ENCODE measurements at regions not wholly inside any gene's neighbourhood (a gene's known extent, or its start where the extent isn't known, plus 50 kb on each side); places are given as distances from the start of the nearest gene placed in this dataset.

DNA sequence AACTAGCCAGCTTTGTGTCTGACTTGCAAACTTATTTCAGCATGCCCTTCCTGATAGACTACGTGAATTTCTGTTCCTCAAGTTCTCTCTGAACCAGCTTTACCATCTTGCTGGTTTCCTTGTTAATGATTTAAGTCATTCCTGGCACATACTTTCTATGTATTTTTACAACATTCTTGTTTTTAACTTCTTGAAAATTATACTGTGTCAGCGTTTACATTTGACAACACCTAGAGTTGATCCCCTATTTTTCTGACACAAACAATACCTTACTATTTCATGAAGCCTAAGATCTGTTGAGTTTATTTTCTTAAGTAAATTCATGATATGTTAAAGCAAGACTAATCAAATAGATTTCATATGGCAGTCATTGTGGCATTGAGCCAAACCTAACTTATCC is 686.3 kb downstream of the XPNPEP1 start:
- TF ChIP-seq, protein P1, sequence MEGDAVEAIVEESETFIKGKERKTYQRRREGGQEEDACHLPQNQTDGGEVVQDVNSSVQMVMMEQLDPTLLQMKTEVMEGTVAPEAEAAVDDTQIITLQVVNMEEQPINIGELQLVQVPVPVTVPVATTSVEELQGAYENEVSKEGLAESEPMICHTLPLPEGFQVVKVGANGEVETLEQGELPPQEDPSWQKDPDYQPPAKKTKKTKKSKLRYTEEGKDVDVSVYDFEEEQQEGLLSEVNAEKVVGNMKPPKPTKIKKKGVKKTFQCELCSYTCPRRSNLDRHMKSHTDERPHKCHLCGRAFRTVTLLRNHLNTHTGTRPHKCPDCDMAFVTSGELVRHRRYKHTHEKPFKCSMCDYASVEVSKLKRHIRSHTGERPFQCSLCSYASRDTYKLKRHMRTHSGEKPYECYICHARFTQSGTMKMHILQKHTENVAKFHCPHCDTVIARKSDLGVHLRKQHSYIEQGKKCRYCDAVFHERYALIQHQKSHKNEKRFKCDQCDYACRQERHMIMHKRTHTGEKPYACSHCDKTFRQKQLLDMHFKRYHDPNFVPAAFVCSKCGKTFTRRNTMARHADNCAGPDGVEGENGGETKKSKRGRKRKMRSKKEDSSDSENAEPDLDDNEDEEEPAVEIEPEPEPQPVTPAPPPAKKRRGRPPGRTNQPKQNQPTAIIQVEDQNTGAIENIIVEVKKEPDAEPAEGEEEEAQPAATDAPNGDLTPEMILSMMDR (conservative IDR thresholded peaks at IDR 0.05 in 1 of 2, IDR thresholded peaks at IDR 0.05 in 1 of 2; ENCODE audit: extremely low read depth in 1 of 2, insufficient read depth in 1 of 2, low read depth in 1 of 2, low read length in 2 of 2), result no peak
- no peak for TF ChIP-seq EZH2 (IDR thresholded peaks at IDR 0.05; ENCODE audit: borderline replicate concordance, low read length)
